ENCODE measurements at regions not wholly inside any gene's neighbourhood (a gene's known extent, or its start where the extent isn't known, plus 50 kb on each side); places are given as distances from the start of the nearest gene placed in this dataset.

DNA sequence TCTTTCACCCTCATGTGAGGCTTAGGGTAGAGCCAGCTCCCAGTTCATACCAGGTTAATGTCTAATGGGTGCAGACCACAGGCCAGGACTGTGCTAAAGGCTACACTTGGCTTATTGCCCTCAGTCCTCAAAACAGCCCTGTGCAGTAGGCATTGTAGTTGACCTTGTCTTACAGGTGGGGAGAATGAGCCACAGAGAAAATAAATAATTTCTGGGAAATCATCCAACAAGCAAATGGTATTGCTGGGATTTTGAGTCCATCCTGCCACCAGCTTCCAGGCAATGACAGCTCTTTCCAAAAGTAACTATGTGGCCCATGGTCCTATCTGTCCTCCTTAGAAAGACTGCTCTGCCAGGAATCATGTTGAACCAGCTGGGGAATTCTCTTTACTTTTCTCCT, 450.0 kb downstream of the GADD45G start:
- Histone ChIP-seq H2BK15ac (ENCODE audit: low read length) (no peak overlapping the region), H3K23ac (ENCODE audit: insufficient read length) (no peak overlapping the region), H3K4ac (replicated peaks; ENCODE audit: insufficient read length, low read depth, low read length) (no peak overlapping the region), H4K8ac (ENCODE audit: extremely low read depth, insufficient read depth, low read length) (no peak overlapping the region), H3K79me2 (ENCODE audit: control insufficient read depth in 1 of 2, insufficient read depth in 2 of 2, low read length in 2 of 2) (no peaks in the 10 kb centered on the region), H3K23me2 (ENCODE audit: low read depth, low read length) (no peaks in the 10 kb centered on the region), H2BK12ac (ENCODE audit: low read depth, low read length) (no peak overlapping the region), H4K91ac (replicated peaks; ENCODE audit: insufficient read length, low read length) (no peak overlapping the region), H2BK120ac (replicated peaks; ENCODE audit: low read depth, low read length) (no peak overlapping the region), H3K9ac (replicated peaks in 1 of 4; ENCODE audit: extremely low read depth in 1 of 4, low read depth in 3 of 4, low read length in 3 of 4) (no peak overlapping the region), H3K79me1 (ENCODE audit: low read depth, low read length) (no peaks in the 10 kb centered on the region), H3K14ac (ENCODE audit: insufficient read length) (no peak overlapping the region), H3K27ac (ENCODE audit: low read depth, low read length) (no peak overlapping the region), H3K4me1 (replicated peaks in 1 of 4; ENCODE audit: control insufficient read depth in 3 of 4, insufficient read depth in 4 of 4, low read length in 3 of 4) (no peaks in the 10 kb centered on the region), H3K36me3 (ENCODE audit: control insufficient read depth in 2 of 4, insufficient read depth in 4 of 4, low read length in 3 of 4) (no peaks in the 10 kb centered on the region), H3K4me3 (ENCODE audit: extremely low read depth in 1 of 4, insufficient read depth in 2 of 4, low read depth in 3 of 4, low read length in 4 of 4) (no peak overlapping the region), H3K27me3 (replicated peaks in 1 of 4; ENCODE audit: control insufficient read depth in 3 of 4, extremely low read depth in 1 of 4, insufficient read depth in 3 of 4, low read length in 3 of 4) (no peaks in the 10 kb centered on the region), H2AK5ac (ENCODE audit: low read depth, low read length) (no peak overlapping the region), H3K4me2 (ENCODE audit: insufficient read depth in 1 of 2, low read depth in 2 of 2, low read length in 2 of 2) (no peak overlapping the region), H2BK20ac (ENCODE audit: low read length) (no peak overlapping the region), H4K5ac (ENCODE audit: insufficient read length, low read depth, low read length) (no peak overlapping the region), H2AFZ (ENCODE audit: low read length) (no peak overlapping the region), H2BK5ac (ENCODE audit: low read depth, low read length) (no peak overlapping the region), H3K9me3 (ENCODE audit: insufficient read depth in 2 of 2, low read depth in 1 of 2, low read length in 1 of 2) (peaks cover 5 to 9% of the 10 kb centered on the region in 2 experiments), H3K56ac (replicated peaks; ENCODE audit: insufficient read length, low read depth, low read length) (no peak overlapping the region), H3K18ac (ENCODE audit: extremely low read depth, low read length) (no peak overlapping the region), H4K20me1 (replicated peaks in 1 of 2; ENCODE audit: control insufficient read depth in 1 of 2, insufficient read depth in 2 of 2, low read length in 2 of 2) (no peaks in the 10 kb centered on the region)
- TF ChIP-seq SAP30 (IDR thresholded peaks at IDR 0.05; ENCODE audit: insufficient read depth, insufficient replicate concordance, low read length), result no peak
- TF ChIP-seq HDAC6 (IDR thresholded peaks at IDR 0.05; ENCODE audit: low read depth, low read length), result no peak
- TF ChIP-seq ZNF274 (IDR thresholded peaks at IDR 0.05; ENCODE audit: borderline replicate concordance, extremely low read depth, low read length), result no peak
- TF ChIP-seq TAF7 (optimal IDR thresholded peaks at IDR 0.05; ENCODE audit: borderline replicate concordance, low read depth, low read length), result no peak
- TF ChIP-seq EZH2 (IDR thresholded peaks at IDR 0.05; ENCODE audit: low read depth, low read length, severe bottlenecking), result no peak
- TF ChIP-seq POLR2AphosphoS5 (IDR thresholded peaks at IDR 0.05; ENCODE audit: low read depth, low read length), result no peak
- TF ChIP-seq, protein P1, sequence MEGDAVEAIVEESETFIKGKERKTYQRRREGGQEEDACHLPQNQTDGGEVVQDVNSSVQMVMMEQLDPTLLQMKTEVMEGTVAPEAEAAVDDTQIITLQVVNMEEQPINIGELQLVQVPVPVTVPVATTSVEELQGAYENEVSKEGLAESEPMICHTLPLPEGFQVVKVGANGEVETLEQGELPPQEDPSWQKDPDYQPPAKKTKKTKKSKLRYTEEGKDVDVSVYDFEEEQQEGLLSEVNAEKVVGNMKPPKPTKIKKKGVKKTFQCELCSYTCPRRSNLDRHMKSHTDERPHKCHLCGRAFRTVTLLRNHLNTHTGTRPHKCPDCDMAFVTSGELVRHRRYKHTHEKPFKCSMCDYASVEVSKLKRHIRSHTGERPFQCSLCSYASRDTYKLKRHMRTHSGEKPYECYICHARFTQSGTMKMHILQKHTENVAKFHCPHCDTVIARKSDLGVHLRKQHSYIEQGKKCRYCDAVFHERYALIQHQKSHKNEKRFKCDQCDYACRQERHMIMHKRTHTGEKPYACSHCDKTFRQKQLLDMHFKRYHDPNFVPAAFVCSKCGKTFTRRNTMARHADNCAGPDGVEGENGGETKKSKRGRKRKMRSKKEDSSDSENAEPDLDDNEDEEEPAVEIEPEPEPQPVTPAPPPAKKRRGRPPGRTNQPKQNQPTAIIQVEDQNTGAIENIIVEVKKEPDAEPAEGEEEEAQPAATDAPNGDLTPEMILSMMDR (IDR thresholded peaks at IDR 0.05; ENCODE audit: control extremely low read depth in 1 of 3, insufficient read depth in 1 of 3, low read depth in 1 of 3, low read length in 3 of 3), result no peak
- no peak for TF ChIP-seq SP4 (IDR thresholded peaks at IDR 0.05; ENCODE audit: low read length)
- no peak for TF ChIP-seq CEBPB (IDR thresholded peaks at IDR 0.05; ENCODE audit: low read depth, low read length)
- no peak for TF ChIP-seq RBBP5 (IDR thresholded peaks at IDR 0.05; ENCODE audit: borderline replicate concordance, low read depth, low read length)
- no peak for TF ChIP-seq TBP (IDR thresholded peaks at IDR 0.05; ENCODE audit: low read depth, low read length)
- no peak for TF ChIP-seq FOSL1 (IDR thresholded peaks at IDR 0.05; ENCODE audit: insufficient read depth, low read depth, low read length)
- DNase-seq (ENCODE audit: low read depth in 1 of 2, low spot score in 2 of 2) (no peak), FAIRE-seq (no peak)
- ChIA-PET CTCF (ENCODE audit: partially characterized antibody) (interaction anchor here (0.7 to 1.7 kb wide), 6 partner anchors 10 to 452 kb away, joined by 3 to 11 read pairs (median 3); no protein-coding TSS in a partner anchor), POLR2A (ENCODE audit: partially characterized antibody) (no interaction called here)

All from H1 (cell line).